Astrocyte (in vitro differentiated cells and primary cell): ENCODE measurements at regions not wholly inside any gene's neighbourhood (a gene's known extent, or its start where the extent isn't known, plus 50 kb on each side); places are given as distances from the start of the nearest gene placed in this dataset.

Experiments
- EZH2 ChIP-seq: IDR thresholded peaks from 2 replicates; pipeline ENCODE4 v1.6.1; 2012; ENCODE audit warnings: mild to moderate bottlenecking, low read length, inconsistent platforms; ENCODE audit not compliant: insufficient read depth
- TF ChIP-seq, protein P1 (sequence below): IDR thresholded peaks from 2 replicates; pipeline ENCODE4 v1.5.1; 2011; ENCODE audit warnings: low read depth, mild to moderate bottlenecking, inconsistent platforms, low read length, moderate library complexity; ENCODE audit not compliant: insufficient read depth

DNA sequence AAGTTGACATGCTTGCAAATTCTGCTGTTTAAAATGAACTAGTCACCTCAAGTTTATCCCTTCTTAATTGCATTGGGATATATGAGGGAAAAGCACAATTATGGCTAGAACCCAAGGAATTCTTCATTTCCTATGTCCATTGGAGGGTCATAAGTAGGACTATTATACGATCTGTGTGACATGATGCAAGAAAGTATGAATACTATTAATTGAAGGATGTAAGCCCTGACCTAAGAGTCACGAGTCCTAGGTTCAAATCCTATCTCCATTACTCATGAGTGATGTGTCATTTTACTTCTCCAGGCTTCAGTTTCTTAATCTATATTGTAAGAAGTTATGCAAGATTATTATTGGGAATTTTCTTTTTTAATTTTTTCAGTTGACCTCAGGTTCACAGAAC, 542.9 kb upstream of the GRIA3 start:
- TF ChIP-seq, protein P1, sequence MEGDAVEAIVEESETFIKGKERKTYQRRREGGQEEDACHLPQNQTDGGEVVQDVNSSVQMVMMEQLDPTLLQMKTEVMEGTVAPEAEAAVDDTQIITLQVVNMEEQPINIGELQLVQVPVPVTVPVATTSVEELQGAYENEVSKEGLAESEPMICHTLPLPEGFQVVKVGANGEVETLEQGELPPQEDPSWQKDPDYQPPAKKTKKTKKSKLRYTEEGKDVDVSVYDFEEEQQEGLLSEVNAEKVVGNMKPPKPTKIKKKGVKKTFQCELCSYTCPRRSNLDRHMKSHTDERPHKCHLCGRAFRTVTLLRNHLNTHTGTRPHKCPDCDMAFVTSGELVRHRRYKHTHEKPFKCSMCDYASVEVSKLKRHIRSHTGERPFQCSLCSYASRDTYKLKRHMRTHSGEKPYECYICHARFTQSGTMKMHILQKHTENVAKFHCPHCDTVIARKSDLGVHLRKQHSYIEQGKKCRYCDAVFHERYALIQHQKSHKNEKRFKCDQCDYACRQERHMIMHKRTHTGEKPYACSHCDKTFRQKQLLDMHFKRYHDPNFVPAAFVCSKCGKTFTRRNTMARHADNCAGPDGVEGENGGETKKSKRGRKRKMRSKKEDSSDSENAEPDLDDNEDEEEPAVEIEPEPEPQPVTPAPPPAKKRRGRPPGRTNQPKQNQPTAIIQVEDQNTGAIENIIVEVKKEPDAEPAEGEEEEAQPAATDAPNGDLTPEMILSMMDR: no peak
- no peak for TF ChIP-seq EZH2
